HUES6 (cell line): ENCODE measurements at regions not wholly inside any gene's neighbourhood (a gene's known extent, or its start where the extent isn't known, plus 50 kb on each side); places are given as distances from the start of the nearest gene placed in this dataset.

Experiments used
- H3K27ac ChIP-seq: 2 replicates; pipeline ENCODE4 v1.7.0; 2013; ENCODE audit warnings: low read depth, mild to moderate bottlenecking, low read length, inconsistent platforms
- H3K27me3 ChIP-seq: 2 replicates; pipeline ENCODE4 v1.6.1; 2013; ENCODE audit warnings: low read length; ENCODE audit not compliant: control insufficient read depth, insufficient read depth
- H3K36me3 ChIP-seq: 2 replicates; pipeline ENCODE4 v1.6.1; 2013; ENCODE audit warnings: low read length; ENCODE audit not compliant: control insufficient read depth, insufficient read depth
- H3K4me1 ChIP-seq: 2 replicates; pipeline ENCODE4 v1.6.1; 2013; ENCODE audit warnings: low read length; ENCODE audit not compliant: control insufficient read depth, insufficient read depth
- H3K4me3 ChIP-seq: 2 replicates; pipeline ENCODE4 v1.5.1; 2013; ENCODE audit warnings: low read depth, low read length
- H3K9ac ChIP-seq: one replicate; pipeline ENCODE4 v1.6.1; 2013; ENCODE audit warnings: mild to moderate bottlenecking, low read length
- H3K9me3 ChIP-seq: 2 replicates; pipeline ENCODE4 v1.6.1; 2013; ENCODE audit warnings: low read depth, low read length; ENCODE audit not compliant: control insufficient read depth, insufficient read depth

DNA sequence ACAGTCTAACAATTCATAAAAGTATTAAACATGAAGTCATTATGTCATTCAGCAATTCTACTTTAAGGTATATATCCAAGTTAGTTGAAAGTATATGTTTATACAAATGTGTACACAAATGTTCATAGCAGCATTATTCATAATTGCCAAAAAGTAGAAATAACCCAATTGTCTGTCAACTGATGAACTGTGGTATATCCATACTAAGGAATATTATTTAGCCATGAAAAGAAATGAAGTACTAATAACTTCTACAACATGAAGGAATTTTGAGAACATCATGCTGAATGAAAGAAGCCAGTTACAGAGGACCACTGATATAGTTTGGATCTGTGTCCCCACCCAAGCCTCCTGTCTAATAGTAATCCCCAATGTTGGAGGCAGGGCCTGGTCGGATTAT is 224.3 kb downstream of the SPATA31D1 start:
- peaks cover 4% of the 10 kb centered on the region; the same call in 1 of the 2 replicates for H3K9me3 ChIP-seq
- H3K36me3 ChIP-seq = no peaks in the 10 kb centered on the region
- no peak overlapping the region for H3K4me3 ChIP-seq
- no peak overlapping the region for H3K27ac ChIP-seq
- H3K4me1 ChIP-seq = no peaks in the 10 kb centered on the region
- H3K9ac ChIP-seq = no peak overlapping the region
- no peaks in the 10 kb centered on the region for H3K27me3 ChIP-seq

DNA sequence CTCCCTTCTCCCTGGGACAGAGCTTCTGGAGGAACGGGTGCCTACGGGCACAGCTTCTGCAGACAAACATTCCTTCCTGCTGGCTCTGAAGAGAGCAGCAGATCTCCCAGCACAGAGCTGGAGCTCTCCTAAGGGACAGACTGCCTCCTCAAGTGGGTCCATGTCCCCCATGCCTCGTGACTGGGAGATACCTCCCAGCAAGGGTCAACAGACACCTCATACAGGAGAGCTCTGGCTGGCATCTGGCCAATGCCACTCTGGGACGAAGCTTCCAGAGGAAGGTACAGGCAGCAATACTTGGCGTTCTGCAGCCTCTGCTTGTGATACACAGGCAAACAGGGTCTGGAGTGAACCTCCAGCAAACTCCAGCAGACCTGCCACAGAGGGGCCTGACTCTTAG is 227.9 kb downstream of the SPATA31D1 start:
- Histone ChIP-seq H3K4me3 (no peak overlapping the region), H3K9me3 (peaks cover 4% of the 10 kb centered on the region; the same call in 1 of the 2 replicates), H3K4me1 (no peaks in the 10 kb centered on the region), H3K27ac (no peak overlapping the region), H3K27me3 (no peaks in the 10 kb centered on the region), H3K36me3 (no peaks in the 10 kb centered on the region), H3K9ac (no peak overlapping the region)

DNA sequence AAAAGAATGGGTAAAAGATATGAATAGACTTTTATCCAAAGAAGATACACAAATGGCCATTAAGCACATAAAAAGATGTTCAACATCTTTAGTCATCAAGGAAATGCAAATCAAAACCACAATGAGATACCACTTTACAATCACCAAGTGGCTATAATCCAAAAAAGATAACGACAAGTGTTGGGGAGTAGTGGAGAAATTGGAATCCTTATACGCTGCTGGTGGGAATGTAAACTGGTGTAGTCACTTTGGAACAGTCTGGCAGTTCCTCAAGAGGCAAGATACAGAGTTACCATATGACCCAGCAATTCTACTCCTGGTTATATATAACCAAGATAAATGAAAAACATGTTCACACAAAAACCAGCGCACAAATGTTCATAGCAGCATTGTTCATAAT is 234.9 kb downstream of the SPATA31D1 start:
- H3K27me3 ChIP-seq = no peaks in the 10 kb centered on the region
- H3K4me3 ChIP-seq = no peak overlapping the region
- no peaks in the 10 kb centered on the region for H3K4me1 ChIP-seq
- H3K9me3 ChIP-seq = no peaks in the 10 kb centered on the region
- H3K36me3 ChIP-seq = no peaks in the 10 kb centered on the region
- no peak overlapping the region for H3K9ac ChIP-seq
- H3K27ac ChIP-seq = no peak overlapping the region

DNA sequence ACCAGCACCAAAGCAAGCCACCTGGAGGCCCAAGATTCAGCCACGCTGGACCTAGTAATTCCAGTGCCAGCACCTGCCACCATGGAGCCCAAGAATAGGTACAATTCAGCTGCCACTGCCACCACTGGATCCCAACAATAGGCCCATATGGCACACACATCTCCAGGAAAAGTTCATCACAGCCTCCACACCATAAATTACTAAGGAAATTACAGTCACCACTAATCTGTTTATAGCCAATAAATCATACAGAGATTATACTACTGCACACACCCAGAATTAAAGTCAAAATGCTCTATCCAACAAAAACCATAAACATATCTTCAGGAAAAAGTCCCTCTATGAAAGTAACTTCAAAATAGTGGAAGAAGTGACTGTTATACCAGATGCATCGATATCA is 242.8 kb downstream of the SPATA31D1 start:
- H3K4me3 ChIP-seq = no peak overlapping the region
- H3K36me3 ChIP-seq = no peaks in the 10 kb centered on the region
- peaks cover 4% of the 10 kb centered on the region; the same call in 1 of the 2 replicates for H3K9me3 ChIP-seq
- H3K27me3 ChIP-seq = no peaks in the 10 kb centered on the region
- no peaks in the 10 kb centered on the region for H3K4me1 ChIP-seq
- no peak overlapping the region for H3K27ac ChIP-seq
- H3K9ac ChIP-seq = no peak overlapping the region

DNA sequence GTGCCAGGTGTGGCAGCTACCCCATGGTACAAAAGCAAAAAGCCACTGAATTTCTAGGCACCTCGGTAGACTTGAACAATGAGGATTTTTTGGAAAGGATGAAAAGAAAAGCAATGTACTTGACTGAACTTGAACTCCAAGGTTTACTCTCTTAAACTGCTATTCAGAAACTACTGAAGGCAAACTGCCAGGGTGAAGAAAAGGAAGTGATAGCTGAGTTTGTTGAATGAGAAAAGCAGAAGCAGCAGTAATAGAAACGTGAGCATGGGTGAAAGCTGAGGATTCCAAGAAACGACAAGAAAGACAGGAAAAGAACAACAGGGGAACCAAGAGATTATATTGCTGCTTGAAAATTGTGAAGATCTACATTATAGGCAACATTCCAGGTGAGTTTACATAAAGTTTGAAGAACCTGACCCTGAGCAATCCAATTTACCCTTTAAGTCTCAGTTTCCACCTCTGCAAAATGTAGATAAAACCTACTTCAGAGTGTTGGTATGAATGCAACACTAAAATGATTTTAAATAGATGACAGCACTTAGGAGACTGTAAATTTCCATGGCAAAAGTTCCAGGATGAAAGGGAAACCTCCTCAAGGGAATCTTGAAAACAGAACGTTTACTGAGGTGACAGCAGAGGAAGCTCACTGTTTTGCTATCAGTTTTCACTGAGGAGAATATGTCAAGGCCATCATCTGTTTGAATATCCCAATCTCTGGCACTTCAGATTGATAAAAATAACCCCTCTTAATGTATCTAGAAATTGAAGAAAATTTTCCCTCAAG is 245.8 kb downstream of the SPATA31D1 start:
- H3K9ac ChIP-seq = no peak overlapping the region
- H3K9me3 ChIP-seq = peaks cover 4% of the 10 kb centered on the region; the same call in 1 of the 2 replicates
- H3K27me3 ChIP-seq = no peaks in the 10 kb centered on the region
- no peaks in the 10 kb centered on the region for H3K36me3 ChIP-seq
- H3K27ac ChIP-seq = no peak overlapping the region
- H3K4me1 ChIP-seq = no peaks in the 10 kb centered on the region
- no peak overlapping the region for H3K4me3 ChIP-seq

- Histone ChIP-seq H3K4me1 (no peaks in the 10 kb centered on the region), H3K9me3 (0 out of 2 replicates have a peak, but pooled peaks cover 5% of the 10 kb centered on the region), H3K4me3 (no peak overlapping the region), H3K27me3 (no peaks in the 10 kb centered on the region), H3K27ac (no peak overlapping the region), H3K36me3 (no peaks in the 10 kb centered on the region), H3K9ac (no peak overlapping the region)
These were observed 253.9 kb downstream of the SPATA31D1 start for GRCh38 chr9:82242285-82242963.

DNA sequence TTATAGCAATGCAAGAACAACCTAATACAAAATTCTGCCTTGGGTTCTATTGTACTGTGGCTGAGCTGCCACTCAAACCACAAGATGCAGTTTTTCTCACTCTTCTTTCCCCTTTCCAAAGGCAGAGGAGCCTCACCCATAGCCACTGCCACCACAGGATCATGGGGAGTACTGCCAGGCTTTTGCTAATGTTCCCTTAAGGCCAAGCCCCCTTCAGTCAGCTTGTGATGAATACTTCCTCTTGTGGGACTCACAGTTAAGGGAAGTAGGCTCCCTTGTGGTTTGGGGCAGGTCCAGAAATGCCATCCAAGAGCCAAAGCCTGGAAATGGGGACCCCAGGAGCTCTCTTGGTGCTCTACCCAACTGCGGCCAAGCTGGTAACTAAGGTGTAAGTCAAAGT is 258.7 kb downstream of the SPATA31D1 start:
- no peaks in the 10 kb centered on the region for H3K27me3 ChIP-seq
- no peak overlapping the region for H3K4me3 ChIP-seq
- no peaks in the 10 kb centered on the region for H3K36me3 ChIP-seq
- H3K4me1 ChIP-seq = no peaks in the 10 kb centered on the region
- no peaks in the 10 kb centered on the region for H3K9me3 ChIP-seq
- H3K9ac ChIP-seq = no peak overlapping the region
- H3K27ac ChIP-seq = no peak overlapping the region

GRCh38 chr9:82252116-82252515 is 263.5 kb downstream of the SPATA31D1 start:
- H3K36me3 ChIP-seq = no peaks in the 10 kb centered on the region
- no peak overlapping the region for H3K27ac ChIP-seq
- H3K4me1 ChIP-seq = no peaks in the 10 kb centered on the region
- H3K9ac ChIP-seq = no peak overlapping the region
- no peak overlapping the region for H3K4me3 ChIP-seq
- no peaks in the 10 kb centered on the region for H3K27me3 ChIP-seq
- no peaks in the 10 kb centered on the region for H3K9me3 ChIP-seq

DNA sequence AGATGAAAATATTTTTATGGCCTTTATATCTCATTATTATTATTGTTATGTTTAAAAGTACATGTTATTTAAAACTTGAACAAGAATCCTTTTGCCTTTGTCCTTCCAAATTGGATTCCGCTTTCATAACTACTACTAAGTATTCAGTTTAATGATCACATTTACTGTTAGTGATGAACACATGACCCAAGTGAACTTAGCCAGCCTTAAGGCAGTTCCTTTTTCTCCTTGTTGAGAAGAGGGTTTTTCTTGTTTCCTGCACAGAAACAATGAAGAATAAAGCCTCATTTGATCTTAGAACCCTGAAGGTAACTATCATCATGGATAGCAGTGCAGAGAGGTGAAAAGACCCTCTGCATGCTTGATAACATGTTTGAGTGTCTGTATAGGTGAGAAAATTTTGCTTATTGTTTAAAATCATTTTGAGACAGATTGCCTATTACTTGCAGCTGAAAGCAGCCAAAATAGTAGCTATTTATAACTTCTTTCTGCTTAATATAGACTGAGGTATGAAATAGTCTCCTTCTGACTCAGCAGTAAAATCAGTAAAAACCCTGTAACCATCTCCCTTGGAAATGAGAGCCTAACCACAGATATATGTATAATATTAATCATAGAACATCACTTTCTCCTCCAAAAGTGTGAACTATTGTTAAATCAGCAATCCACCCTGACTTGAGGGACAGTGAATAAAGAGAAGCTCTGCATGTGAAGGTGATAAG is 266.2 kb downstream of the SPATA31D1 start:
- no peak overlapping the region for H3K9ac ChIP-seq
- H3K27me3 ChIP-seq = no peaks in the 10 kb centered on the region
- no peaks in the 10 kb centered on the region for H3K4me1 ChIP-seq
- no peak overlapping the region for H3K27ac ChIP-seq
- no peaks in the 10 kb centered on the region for H3K9me3 ChIP-seq
- no peak overlapping the region for H3K4me3 ChIP-seq
- H3K36me3 ChIP-seq = no peaks in the 10 kb centered on the region

- Histone ChIP-seq H3K27me3 (no peaks in the 10 kb centered on the region), H3K9me3 (no peaks in the 10 kb centered on the region), H3K27ac (no peak overlapping the region), H3K36me3 (no peaks in the 10 kb centered on the region), H3K4me3 (no peak overlapping the region), H3K9ac (no peak overlapping the region), H3K4me1 (no peaks in the 10 kb centered on the region)
These were observed 267.1 kb downstream of the SPATA31D1 start for GRCh38 chr9:82255481-82256176.
